ENCODE measurements at regions not wholly inside any gene's neighbourhood (a gene's known extent, or its start where the extent isn't known, plus 50 kb on each side); places are given as distances from the start of the nearest gene placed in this dataset.

- H3K27me3 ChIP-seq (ENCODE audit: insufficient read depth, low read length) = no peaks in the 10 kb centered on the region
- no peaks in the 10 kb centered on the region for H3K9me2 ChIP-seq (ENCODE audit: insufficient read depth)
- H3K4me1 ChIP-seq (ENCODE audit: control insufficient read depth in 1 of 2, insufficient read depth in 2 of 2, low read length in 2 of 2) = no peaks in the 10 kb centered on the region
- ATAC-seq = no peak
- no TSS peak for BruUV-seq (replicated peaks)
- no peak for DNase-seq (ENCODE audit: low read depth, low spot score)
- H3K36me3 ChIP-seq (ENCODE audit: control insufficient read depth in 1 of 2, insufficient read depth in 2 of 2, low read length in 2 of 2) = no peaks in the 10 kb centered on the region
- no peaks in the 10 kb centered on the region for H4K20me1 ChIP-seq (ENCODE audit: insufficient read depth)
- H3K9me3 ChIP-seq (ENCODE audit: control insufficient read depth in 1 of 2, insufficient read depth in 1 of 2, low read depth in 1 of 2, low read length in 2 of 2) = peaks cover 0 to 16% of the 10 kb centered on the region in 2 experiments; a peak in 2 of 4 replicates
- POLR2A ChIA-PET = no interaction called here
- H3K4me3 ChIP-seq (replicated peaks in 1 of 2; ENCODE audit: low read depth in 1 of 2, low read length in 2 of 2) = no peak overlapping the region
- no peak overlapping the region for H3K4me2 ChIP-seq (ENCODE audit: low read length)
- intact Hi-C loops (cut with micrococcal nuclease) = no loop called here
- TF ChIP-seq ZBTB33 (IDR thresholded peaks at IDR 0.05; ENCODE audit: extremely low read depth, insufficient replicate concordance, low read length) = no peak
- TF ChIP-seq CEBPB (IDR thresholded peaks at IDR 0.05; ENCODE audit: low read depth) = no peak
- no peak for TF ChIP-seq JUND (IDR thresholded peaks at IDR 0.05)
- TF ChIP-seq REST (IDR thresholded peaks at IDR 0.05; ENCODE audit: low read depth) = no peak
- no peak for TF ChIP-seq ZNF274 (IDR thresholded peaks at IDR 0.05; ENCODE audit: low read depth, low read length)
- no peak for TF ChIP-seq EGR1 (IDR thresholded peaks at IDR 0.05; ENCODE audit: low read depth)
- no peak for TF ChIP-seq ZFX (IDR thresholded peaks at IDR 0.05)
- TF ChIP-seq YY1 (IDR thresholded peaks at IDR 0.05; ENCODE audit: extremely low read depth, insufficient replicate concordance, low read depth, low read length) = no peak
- TF ChIP-seq RAD21 (IDR thresholded peaks at IDR 0.05; ENCODE audit: low read depth) = no peak
- TF ChIP-seq ELF1 (IDR thresholded peaks at IDR 0.05; ENCODE audit: borderline replicate concordance, low read depth) = no peak
- TF ChIP-seq EZH2 (IDR thresholded peaks at IDR 0.05) = no peak
- no peak for TF ChIP-seq TCF7L2 (IDR thresholded peaks at IDR 0.05; ENCODE audit: borderline replicate concordance, extremely low read depth, insufficient read depth, insufficient read length)
- TF ChIP-seq POLR2A (IDR thresholded peaks at IDR 0.05; ENCODE audit: borderline replicate concordance, extremely low read depth, insufficient read depth, insufficient read length) = no peak
- TF ChIP-seq ATF3 (IDR thresholded peaks at IDR 0.05) = no peak
- no peak for TF ChIP-seq SP1 (IDR thresholded peaks at IDR 0.05; ENCODE audit: low read depth)
- H3K27ac ChIP-seq (ENCODE audit: low read depth, low read length) = no peak overlapping the region
- CTCF ChIA-PET = no interaction called here
- no peak overlapping the region for H2AFZ ChIP-seq (ENCODE audit: low read depth, low read length, poor library complexity, severe bottlenecking)
- H3K79me2 ChIP-seq (ENCODE audit: insufficient read depth, low read length) = no peaks in the 10 kb centered on the region
- RAD21 ChIA-PET (ENCODE audit: low non-redundant PET in 1 of 2, low total read pairs in 2 of 2, uncharacterized antibody in 2 of 2, unreplicated experiment in 2 of 2) = no interaction called here
- no peak overlapping the region for H3K9ac ChIP-seq (ENCODE audit: low read length)
Observed at GRCh38 chr10:10917031-10917430, 100.6 kb upstream of the CELF2 start.

Data from HCT116 (cell line).